ENCODE measurements at regions not wholly inside any gene's neighbourhood (a gene's known extent, or its start where the extent isn't known, plus 50 kb on each side); places are given as distances from the start of the nearest gene placed in this dataset.

GRCh38 chr5:8012131-8012977 lies 143.4 kb downstream of the MTRR start:
- TF ChIP-seq CTCF (IDR thresholded peaks at IDR 0.05; ENCODE audit: low read depth, low read length), result no peak
- no peak overlapping the region for H3K4me3 ChIP-seq (replicated peaks in 1 of 2; ENCODE audit: low read depth in 2 of 2, low read length in 2 of 2)
- DNase-seq (ENCODE audit: low read depth in 2 of 2), result no peak

GRCh38 chr5:8013948-8014710 lies 145.2 kb downstream of the MTRR start:
- no peak for DNase-seq (ENCODE audit: low read depth in 2 of 2)
- no peak for TF ChIP-seq CTCF (IDR thresholded peaks at IDR 0.05; ENCODE audit: low read depth, low read length)
- H3K4me3 ChIP-seq (replicated peaks in 1 of 2; ENCODE audit: low read depth in 2 of 2, low read length in 2 of 2), result no peak overlapping the region

- no peak overlapping the region for H3K4me3 ChIP-seq (replicated peaks in 1 of 2; ENCODE audit: low read depth in 2 of 2, low read length in 2 of 2)
- no peak for TF ChIP-seq CTCF (IDR thresholded peaks at IDR 0.05; ENCODE audit: low read depth, low read length)
- DNase-seq (ENCODE audit: low read depth in 2 of 2), result no peak
Observed at GRCh38 chr5:8019719-8020218, 150.8 kb downstream of the MTRR start.

- H3K4me3 ChIP-seq (replicated peaks in 1 of 2; ENCODE audit: low read depth in 2 of 2, low read length in 2 of 2), result no peak overlapping the region
- TF ChIP-seq CTCF (IDR thresholded peaks at IDR 0.05; ENCODE audit: low read depth, low read length), result no peak
Observed at GRCh38 chr5:8020861-8021514, 152.0 kb downstream of the MTRR start.

GRCh38 chr5:8028243-8028642 lies 159.3 kb downstream of the MTRR start:
- DNase-seq (ENCODE audit: low read depth in 2 of 2), result no peak
- no peak overlapping the region for H3K4me3 ChIP-seq (replicated peaks in 1 of 2; ENCODE audit: low read depth in 2 of 2, low read length in 2 of 2)
- no peak for TF ChIP-seq CTCF (IDR thresholded peaks at IDR 0.05; ENCODE audit: low read depth, low read length)

More at GRCh38 chr5:8020861-8021514, 152.0 kb downstream of the MTRR start:
- no peak for DNase-seq (ENCODE audit: low read depth in 2 of 2)

GRCh38 chr5:8033261-8033660 lies 164.3 kb downstream of the MTRR start:
- TF ChIP-seq CTCF (IDR thresholded peaks at IDR 0.05; ENCODE audit: low read depth, low read length), result no peak
- no peak for DNase-seq (ENCODE audit: low read depth in 2 of 2)
- no peak overlapping the region for H3K4me3 ChIP-seq (replicated peaks in 1 of 2; ENCODE audit: low read depth in 2 of 2, low read length in 2 of 2)

All from cardiac fibroblast (primary cell).